T-helper 2 cell treated with Interferon-gamma antibody and Interleukin-4, amounts not matched to agents 5 μg/mL and 100 μg/mL, for 36 hours (primary cell): ENCODE measurements at regions not wholly inside any gene's neighbourhood (a gene's known extent, or its start where the extent isn't known, plus 50 kb on each side); places are given as distances from the start of the nearest gene placed in this dataset.

ENCODE experiments used
- DNase-seq: peaks from one replicate; pipeline ENCODE4 v3.0.0; 2021; ENCODE audit warnings: low spot score
- H3K27ac Mint-ChIP-seq: one replicate; pipeline ENCODE4 v1.8.0; 2021; ENCODE audit warnings: mild to moderate bottlenecking, mixed read lengths
- H3K27me3 Mint-ChIP-seq: one replicate; pipeline ENCODE4 v1.8.0; 2021; ENCODE audit warnings: low read depth, mixed read lengths
- H3K36me3 Mint-ChIP-seq: one replicate; pipeline ENCODE4 v1.8.0; 2021; ENCODE audit warnings: low read depth, mixed read lengths
- H3K4me1 Mint-ChIP-seq: one replicate; pipeline ENCODE4 v1.8.0; 2021; ENCODE audit warnings: low read depth, mixed read lengths
- H3K4me3 Mint-ChIP-seq: one replicate; pipeline ENCODE4 v1.8.0; 2022; ENCODE audit warnings: mild to moderate bottlenecking, moderate library complexity, mixed read lengths
- H3K9me3 Mint-ChIP-seq: one replicate; pipeline ENCODE4 v1.8.0; 2021; ENCODE audit warnings: mixed read lengths

- H3K27ac Mint-ChIP-seq = no peak overlapping the region
- peaks cover 50% of the 10 kb centered on the region for H3K9me3 Mint-ChIP-seq
- no peaks in the 10 kb centered on the region for H3K27me3 Mint-ChIP-seq
- peaks cover 11% of the 10 kb centered on the region for H3K4me1 Mint-ChIP-seq
- peaks cover 24% of the 10 kb centered on the region for H3K36me3 Mint-ChIP-seq
- H3K4me3 Mint-ChIP-seq = no peak overlapping the region
- no peak for DNase-seq
Measured at GRCh38 chr5:56335212-56335611, 102.1 kb upstream of the ANKRD55 start.

- DNase-seq = no peak
- H3K4me1 Mint-ChIP-seq = peaks cover 54% of the 10 kb centered on the region
Measured at GRCh38 chr5:56330806-56331205, 97.7 kb upstream of the ANKRD55 start.

GRCh38 chr5:56330167-56330566 lies 97.0 kb upstream of the ANKRD55 start:
- Mint-ChIP-seq H3K4me3 (peak overlapping the region; percentile 56), H3K27ac (peak overlapping the region; percentile 86), H3K4me1 (peaks cover 60% of the 10 kb centered on the region)

More at GRCh38 chr5:56330806-56331205, 97.7 kb upstream of the ANKRD55 start:
- Mint-ChIP-seq H3K4me3 (no peak overlapping the region), H3K27me3 (no peaks in the 10 kb centered on the region), H3K9me3 (peaks cover 32% of the 10 kb centered on the region), H3K36me3 (peaks cover 23% of the 10 kb centered on the region), H3K27ac (no peak overlapping the region)

GRCh38 chr5:56329652-56330051 lies 96.5 kb upstream of the ANKRD55 start:
- Mint-ChIP-seq H3K4me3 (peak overlapping the region; percentile 56), H3K36me3 (peaks cover 16% of the 10 kb centered on the region), H3K9me3 (peaks cover 22% of the 10 kb centered on the region), H3K27me3 (no peaks in the 10 kb centered on the region), H3K4me1 (peaks cover 63% of the 10 kb centered on the region), H3K27ac (peak overlapping the region; percentile 86)
- no peak for DNase-seq

More at GRCh38 chr5:56330167-56330566, 97.0 kb upstream of the ANKRD55 start:
- H3K36me3 Mint-ChIP-seq = peaks cover 17% of the 10 kb centered on the region
- peaks cover 25% of the 10 kb centered on the region for H3K9me3 Mint-ChIP-seq
- DNase-seq = no peak
- H3K27me3 Mint-ChIP-seq = no peaks in the 10 kb centered on the region

- DNase-seq = peak; percentile 77
- Mint-ChIP-seq H3K27ac (peak overlapping the region; percentile 86), H3K36me3 (peaks cover 12% of the 10 kb centered on the region), H3K4me1 (peaks cover 63% of the 10 kb centered on the region), H3K27me3 (no peaks in the 10 kb centered on the region), H3K9me3 (peaks cover 15% of the 10 kb centered on the region), H3K4me3 (peak overlapping the region; percentile 56)
Measured at GRCh38 chr5:56328753-56329560, 95.8 kb upstream of the ANKRD55 start.

- Mint-ChIP-seq H3K27ac (peak overlapping the region; percentile 86), H3K4me1 (peaks cover 68% of the 10 kb centered on the region), H3K27me3 (no peaks in the 10 kb centered on the region), H3K4me3 (peak overlapping the region; percentile 62), H3K9me3 (peaks cover 8% of the 10 kb centered on the region), H3K36me3 (peaks cover 9% of the 10 kb centered on the region)
- peak; percentile 88 for DNase-seq
Measured at GRCh38 chr5:56327809-56328208, 94.7 kb upstream of the ANKRD55 start.

GRCh38 chr5:56326770-56327169 lies 93.6 kb upstream of the ANKRD55 start:
- Mint-ChIP-seq H3K27ac (peak overlapping the region; percentile 82), H3K27me3 (no peaks in the 10 kb centered on the region), H3K9me3 (no peaks in the 10 kb centered on the region), H3K4me1 (peaks cover 70% of the 10 kb centered on the region), H3K36me3 (peaks cover 2% of the 10 kb centered on the region), H3K4me3 (peak overlapping the region; percentile 62)
- DNase-seq = no peak

GRCh38 chr5:56326116-56326515 lies 93.0 kb upstream of the ANKRD55 start:
- DNase-seq = no peak
- no peaks in the 10 kb centered on the region for H3K9me3 Mint-ChIP-seq

GRCh38 chr5:56325039-56325438 lies 91.9 kb upstream of the ANKRD55 start:
- Mint-ChIP-seq H3K27ac (no peak overlapping the region), H3K36me3 (no peaks in the 10 kb centered on the region), H3K4me1 (peaks cover 61% of the 10 kb centered on the region), H3K4me3 (no peak overlapping the region), H3K9me3 (no peaks in the 10 kb centered on the region), H3K27me3 (no peaks in the 10 kb centered on the region)
- DNase-seq = no peak

More at GRCh38 chr5:56326116-56326515, 93.0 kb upstream of the ANKRD55 start:
- no peaks in the 10 kb centered on the region for H3K36me3 Mint-ChIP-seq
- no peaks in the 10 kb centered on the region for H3K27me3 Mint-ChIP-seq
- peaks cover 69% of the 10 kb centered on the region for H3K4me1 Mint-ChIP-seq
- H3K4me3 Mint-ChIP-seq = peak overlapping the region; percentile 41
- no peak overlapping the region for H3K27ac Mint-ChIP-seq

- no peaks in the 10 kb centered on the region for H3K36me3 Mint-ChIP-seq
- H3K4me1 Mint-ChIP-seq = peaks cover 51% of the 10 kb centered on the region
- no peak for DNase-seq
- no peaks in the 10 kb centered on the region for H3K9me3 Mint-ChIP-seq
- no peak overlapping the region for H3K4me3 Mint-ChIP-seq
- H3K27ac Mint-ChIP-seq = no peak overlapping the region
- H3K27me3 Mint-ChIP-seq = no peaks in the 10 kb centered on the region
Measured at GRCh38 chr5:56323505-56323904, 90.4 kb upstream of the ANKRD55 start.

GRCh38 chr5:56322592-56322991 lies 89.5 kb upstream of the ANKRD55 start:
- no peak for DNase-seq
- no peak overlapping the region for H3K4me3 Mint-ChIP-seq
- peaks cover 47% of the 10 kb centered on the region for H3K4me1 Mint-ChIP-seq
- no peaks in the 10 kb centered on the region for H3K9me3 Mint-ChIP-seq
- no peak overlapping the region for H3K27ac Mint-ChIP-seq
- H3K36me3 Mint-ChIP-seq = no peaks in the 10 kb centered on the region
- H3K27me3 Mint-ChIP-seq = no peaks in the 10 kb centered on the region

- Mint-ChIP-seq H3K9me3 (no peaks in the 10 kb centered on the region), H3K36me3 (no peaks in the 10 kb centered on the region), H3K27ac (no peak overlapping the region), H3K4me1 (peaks cover 43% of the 10 kb centered on the region), H3K27me3 (no peaks in the 10 kb centered on the region), H3K4me3 (no peak overlapping the region)
- DNase-seq = peak; percentile 28
Measured at GRCh38 chr5:56321236-56321881, 88.2 kb upstream of the ANKRD55 start.

GRCh38 chr5:56320686-56321085 lies 87.6 kb upstream of the ANKRD55 start:
- Mint-ChIP-seq H3K27me3 (no peaks in the 10 kb centered on the region), H3K36me3 (no peaks in the 10 kb centered on the region), H3K9me3 (no peaks in the 10 kb centered on the region), H3K27ac (no peak overlapping the region), H3K4me1 (peaks cover 40% of the 10 kb centered on the region), H3K4me3 (no peak overlapping the region)
- DNase-seq = no peak

GRCh38 chr5:56319526-56320181 lies 86.5 kb upstream of the ANKRD55 start:
- Mint-ChIP-seq H3K27ac (no peak overlapping the region), H3K36me3 (no peaks in the 10 kb centered on the region), H3K9me3 (no peaks in the 10 kb centered on the region), H3K27me3 (no peaks in the 10 kb centered on the region), H3K4me1 (peaks cover 32% of the 10 kb centered on the region), H3K4me3 (no peak overlapping the region)
- DNase-seq = no peak
